RWPE2 (cell line): ENCODE measurements at regions not wholly inside any gene's neighbourhood (a gene's known extent, or its start where the extent isn't known, plus 50 kb on each side); places are given as distances from the start of the nearest gene placed in this dataset.

Experiments
- ATAC-seq: fragments of 200-7000 bp; cut with Tn5 transposase; 3 replicates; pipeline ENCODE4 v1.9.1; 2021; ENCODE audit warnings: low read depth
- DNase-seq: peaks from one replicate; pipeline ENCODE4 v3.0.0-alpha.2; 2020; ENCODE audit warnings: low spot score
- H3K27ac ChIP-seq: fragments of 450-650 bp; 2 replicates; pipeline ENCODE4 v1.5.1; 2017; ENCODE audit warnings: mild to moderate bottlenecking; ENCODE audit not compliant: poor library complexity, severe bottlenecking
- H3K27me3 ChIP-seq: fragments of 250-450 bp; sonication (Bioruptor Pico); 2 replicates; pipeline ENCODE4 v1.5.1; 2021; ENCODE audit warnings: mild to moderate bottlenecking, moderate library complexity; ENCODE audit not compliant: insufficient read depth, poor library complexity, severe bottlenecking
- H3K36me3 ChIP-seq: fragments of 250-450 bp; sonication (Bioruptor Pico); 2 replicates; pipeline ENCODE4 v1.5.1; 2020; ENCODE audit warnings: low read depth, mild to moderate bottlenecking, moderate library complexity
- H3K4me1 ChIP-seq: fragments of 250-450 bp; sonication (Bioruptor Pico); 2 replicates; pipeline ENCODE4 v1.5.1; 2021; ENCODE audit warnings: mild to moderate bottlenecking, moderate library complexity; ENCODE audit not compliant: insufficient read depth, poor library complexity, severe bottlenecking
- H3K4me3 ChIP-seq: fragments of 250-450 bp; sonication (Bioruptor Pico); 2 replicates; pipeline ENCODE4 v1.5.1; 2021; ENCODE audit warnings: mild to moderate bottlenecking, moderate library complexity; ENCODE audit not compliant: severe bottlenecking
- H3K9me3 ChIP-seq: fragments of 250-450 bp; sonication (Bioruptor Pico); 2 replicates; pipeline ENCODE4 v1.5.1; 2021; ENCODE audit warnings: mild to moderate bottlenecking, moderate library complexity; ENCODE audit not compliant: severe bottlenecking
- CTCF ChIP-seq: fragments of 450-650 bp; IDR thresholded peaks from one replicate; pipeline ENCODE4 v1.5.1; 2017; ENCODE audit warnings: mild to moderate bottlenecking, moderate library complexity; ENCODE audit not compliant: poor library complexity, severe bottlenecking

GRCh38 chr16:85491058-85491771, 121.9 kb upstream of the GSE1 start:
- no peak overlapping the region for H3K4me3 ChIP-seq
- TF ChIP-seq CTCF = peak; percentile 23
- H3K4me1 ChIP-seq = peaks cover 10% of the 10 kb centered on the region
- H3K9me3 ChIP-seq = no peaks in the 10 kb centered on the region
- no peaks in the 10 kb centered on the region for H3K27me3 ChIP-seq
- no peak overlapping the region for H3K27ac ChIP-seq
- DNase-seq (no peak), ATAC-seq (no peak)
- no peaks in the 10 kb centered on the region for H3K36me3 ChIP-seq

GRCh38 chr16:85491798-85492294, 121.3 kb upstream of the GSE1 start:
- H3K36me3 ChIP-seq = no peaks in the 10 kb centered on the region
- H3K9me3 ChIP-seq = no peaks in the 10 kb centered on the region
- H3K4me1 ChIP-seq = peaks cover 10% of the 10 kb centered on the region
- H3K4me3 ChIP-seq = no peak overlapping the region
- DNase-seq = no peak
- TF ChIP-seq CTCF = no peak
- no peaks in the 10 kb centered on the region for H3K27me3 ChIP-seq
- ATAC-seq = peak; percentile 15; the same call in 1 of the 3 replicates
- H3K27ac ChIP-seq = no peak overlapping the region

DNA sequence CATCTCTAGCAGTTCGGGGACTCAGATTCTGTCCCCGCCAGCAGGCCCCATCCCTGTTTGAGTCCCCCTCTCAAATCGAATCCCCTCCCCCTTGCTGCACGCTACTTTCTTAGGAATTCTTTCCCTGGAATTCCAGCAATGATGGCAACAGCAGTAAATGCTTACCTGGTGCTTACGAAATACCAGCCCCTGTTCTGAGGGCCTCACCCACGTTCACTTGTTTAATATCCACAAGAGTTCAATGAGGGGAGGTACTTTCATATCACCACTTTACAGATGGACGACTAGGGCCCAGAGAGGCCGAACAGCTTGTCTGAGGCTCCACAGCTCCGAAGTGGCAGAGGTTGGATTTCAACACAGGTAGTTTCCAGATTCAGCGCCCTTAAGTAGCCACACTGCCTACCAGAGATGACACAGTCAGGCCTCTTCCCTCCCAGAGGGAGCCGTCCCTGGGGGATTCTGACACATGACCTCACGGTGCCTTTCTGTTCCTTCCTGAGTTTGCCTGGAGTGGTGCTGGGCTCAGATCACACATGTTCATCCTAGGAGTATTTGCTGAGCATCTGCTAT, 120.7 kb upstream of the GSE1 start:
- Histone ChIP-seq H3K36me3 (no peaks in the 10 kb centered on the region), H3K4me3 (no peak overlapping the region), H3K4me1 (peaks cover 10% of the 10 kb centered on the region), H3K9me3 (no peaks in the 10 kb centered on the region), H3K27ac (no peak overlapping the region), H3K27me3 (no peaks in the 10 kb centered on the region)
- no peak for TF ChIP-seq CTCF
- no peak for DNase-seq
- ATAC-seq = peak; percentile 20; the same call in 1 of the 3 replicates

- no peak for ATAC-seq
- H3K4me1 ChIP-seq = peaks cover 10% of the 10 kb centered on the region
- H3K9me3 ChIP-seq = no peaks in the 10 kb centered on the region
- no peak for DNase-seq
- H3K27me3 ChIP-seq = no peaks in the 10 kb centered on the region
- no peaks in the 10 kb centered on the region for H3K36me3 ChIP-seq
- H3K4me3 ChIP-seq = no peak overlapping the region
- TF ChIP-seq CTCF = no peak
- no peak overlapping the region for H3K27ac ChIP-seq
Observed at GRCh38 chr16:85494315-85494714, 118.8 kb upstream of the GSE1 start.

DNA sequence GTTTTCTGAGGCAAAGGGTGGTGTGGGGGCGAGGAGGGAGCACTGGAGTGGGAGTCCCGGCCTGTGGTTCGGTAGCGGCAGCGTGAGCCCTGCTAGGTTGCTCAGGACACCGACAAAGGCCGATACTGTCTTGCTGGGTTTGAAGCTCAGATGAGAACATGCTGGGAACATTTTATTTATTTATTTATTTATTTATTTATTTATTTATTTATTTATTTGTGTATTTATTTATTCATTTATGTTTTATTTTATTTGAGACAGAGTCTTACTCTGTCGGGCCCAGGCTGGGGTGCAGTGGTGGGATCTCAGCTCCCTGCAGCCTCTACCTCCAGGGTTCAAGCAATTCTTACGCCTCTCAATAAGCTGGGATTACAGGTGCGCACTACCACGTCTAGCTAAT, 117.9 kb upstream of the GSE1 start:
- no peaks in the 10 kb centered on the region for H3K36me3 ChIP-seq
- no peak for DNase-seq
- peaks cover 10% of the 10 kb centered on the region for H3K4me1 ChIP-seq
- H3K27ac ChIP-seq = no peak overlapping the region
- TF ChIP-seq CTCF = no peak
- no peaks in the 10 kb centered on the region for H3K27me3 ChIP-seq
- ATAC-seq = no peak
- H3K9me3 ChIP-seq = no peaks in the 10 kb centered on the region
- H3K4me3 ChIP-seq = no peak overlapping the region
